ENCODE measurements at regions not wholly inside any gene's neighbourhood (a gene's known extent, or its start where the extent isn't known, plus 50 kb on each side); places are given as distances from the start of the nearest gene placed in this dataset.

DNA sequence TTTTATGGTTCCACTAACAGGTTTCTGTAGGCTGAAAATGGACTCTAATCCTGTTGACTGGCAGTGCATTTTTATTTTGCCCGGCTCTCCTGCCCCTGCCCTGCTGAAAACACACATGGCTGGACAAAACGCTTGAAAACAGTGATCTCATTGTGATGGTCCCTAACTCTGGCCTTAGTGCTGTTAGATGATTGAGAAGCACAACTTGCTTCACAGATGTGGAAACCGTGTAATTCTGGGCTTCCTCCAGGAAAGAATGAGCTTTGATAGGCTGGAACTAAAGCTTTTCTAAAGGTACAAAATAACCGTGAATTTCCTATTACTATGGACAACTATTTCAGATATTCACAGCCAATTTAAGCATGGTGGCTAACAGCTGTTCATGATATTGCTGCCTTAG, 121.4 kb downstream of the VGLL3 start:
- TF ChIP-seq, protein P1, sequence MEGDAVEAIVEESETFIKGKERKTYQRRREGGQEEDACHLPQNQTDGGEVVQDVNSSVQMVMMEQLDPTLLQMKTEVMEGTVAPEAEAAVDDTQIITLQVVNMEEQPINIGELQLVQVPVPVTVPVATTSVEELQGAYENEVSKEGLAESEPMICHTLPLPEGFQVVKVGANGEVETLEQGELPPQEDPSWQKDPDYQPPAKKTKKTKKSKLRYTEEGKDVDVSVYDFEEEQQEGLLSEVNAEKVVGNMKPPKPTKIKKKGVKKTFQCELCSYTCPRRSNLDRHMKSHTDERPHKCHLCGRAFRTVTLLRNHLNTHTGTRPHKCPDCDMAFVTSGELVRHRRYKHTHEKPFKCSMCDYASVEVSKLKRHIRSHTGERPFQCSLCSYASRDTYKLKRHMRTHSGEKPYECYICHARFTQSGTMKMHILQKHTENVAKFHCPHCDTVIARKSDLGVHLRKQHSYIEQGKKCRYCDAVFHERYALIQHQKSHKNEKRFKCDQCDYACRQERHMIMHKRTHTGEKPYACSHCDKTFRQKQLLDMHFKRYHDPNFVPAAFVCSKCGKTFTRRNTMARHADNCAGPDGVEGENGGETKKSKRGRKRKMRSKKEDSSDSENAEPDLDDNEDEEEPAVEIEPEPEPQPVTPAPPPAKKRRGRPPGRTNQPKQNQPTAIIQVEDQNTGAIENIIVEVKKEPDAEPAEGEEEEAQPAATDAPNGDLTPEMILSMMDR (IDR thresholded peaks at IDR 0.05), result no peak
- TF ChIP-seq POLR2A (IDR thresholded peaks at IDR 0.05), result no peak
